Astrocyte (in vitro differentiated cells and primary cell): ENCODE measurements at regions not wholly inside any gene's neighbourhood (a gene's known extent, or its start where the extent isn't known, plus 50 kb on each side); places are given as distances from the start of the nearest gene placed in this dataset.

Experiments
- EZH2 ChIP-seq: IDR thresholded peaks from 2 replicates; pipeline ENCODE4 v1.6.1; 2012; ENCODE audit warnings: mild to moderate bottlenecking, low read length, inconsistent platforms; ENCODE audit not compliant: insufficient read depth
- TF ChIP-seq, protein P1 (sequence below): IDR thresholded peaks from 2 replicates; pipeline ENCODE4 v1.5.1; 2011; ENCODE audit warnings: low read depth, mild to moderate bottlenecking, inconsistent platforms, low read length, moderate library complexity; ENCODE audit not compliant: insufficient read depth

DNA sequence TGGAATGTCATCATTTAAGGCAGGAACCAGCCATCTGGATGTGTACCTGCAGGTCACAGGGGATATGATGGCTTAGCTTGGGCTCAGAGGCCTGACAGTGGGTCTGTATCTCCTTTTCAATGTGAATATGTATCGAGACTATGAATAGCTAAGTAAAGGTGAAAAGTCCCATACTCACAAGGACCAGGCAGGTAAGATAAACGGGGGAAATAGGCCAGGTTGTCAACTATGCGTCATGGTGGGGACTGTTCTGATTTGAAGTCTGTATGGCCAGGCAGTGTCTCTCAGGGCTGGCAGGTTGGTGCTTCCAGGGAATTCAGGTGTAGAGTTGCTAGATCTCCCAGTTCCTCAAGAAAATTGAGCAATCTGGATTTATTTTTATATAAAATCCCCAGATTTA, 987.9 kb upstream of the WWC1 start:
- TF ChIP-seq, protein P1, sequence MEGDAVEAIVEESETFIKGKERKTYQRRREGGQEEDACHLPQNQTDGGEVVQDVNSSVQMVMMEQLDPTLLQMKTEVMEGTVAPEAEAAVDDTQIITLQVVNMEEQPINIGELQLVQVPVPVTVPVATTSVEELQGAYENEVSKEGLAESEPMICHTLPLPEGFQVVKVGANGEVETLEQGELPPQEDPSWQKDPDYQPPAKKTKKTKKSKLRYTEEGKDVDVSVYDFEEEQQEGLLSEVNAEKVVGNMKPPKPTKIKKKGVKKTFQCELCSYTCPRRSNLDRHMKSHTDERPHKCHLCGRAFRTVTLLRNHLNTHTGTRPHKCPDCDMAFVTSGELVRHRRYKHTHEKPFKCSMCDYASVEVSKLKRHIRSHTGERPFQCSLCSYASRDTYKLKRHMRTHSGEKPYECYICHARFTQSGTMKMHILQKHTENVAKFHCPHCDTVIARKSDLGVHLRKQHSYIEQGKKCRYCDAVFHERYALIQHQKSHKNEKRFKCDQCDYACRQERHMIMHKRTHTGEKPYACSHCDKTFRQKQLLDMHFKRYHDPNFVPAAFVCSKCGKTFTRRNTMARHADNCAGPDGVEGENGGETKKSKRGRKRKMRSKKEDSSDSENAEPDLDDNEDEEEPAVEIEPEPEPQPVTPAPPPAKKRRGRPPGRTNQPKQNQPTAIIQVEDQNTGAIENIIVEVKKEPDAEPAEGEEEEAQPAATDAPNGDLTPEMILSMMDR, result no peak
- TF ChIP-seq EZH2, result no peak
